OCI-LY7 (cell line): ENCODE measurements at regions not wholly inside any gene's neighbourhood (a gene's known extent, or its start where the extent isn't known, plus 50 kb on each side); places are given as distances from the start of the nearest gene placed in this dataset.

Source experiments
- BruUV-seq: library from RNA; stranded (reverse); fragments of 400-500 nt; replicated peaks from 2 replicates; lab custom pipeline; 2021; lab: Mats Ljungman, UMichigan
- CTCF ChIA-PET: fragments of 300-600 bp; sonication (Branson Sonifier 250); formaldehyde crosslinking; loops from one replicate; lab custom pipeline; 2022; ENCODE audit warnings: antibody characterized with exemption; ENCODE audit not compliant: unreplicated experiment; lab: Charles Lee
- POLR2A ChIA-PET: fragments of 300-600 bp; sonication (Branson Sonifier 250); formaldehyde crosslinking; loops from one replicate; lab custom pipeline; 2022; ENCODE audit warnings: antibody characterized with exemption; lab: Charles Lee
- DNase-seq: peaks from one replicate; pipeline ENCODE4 v3.0.0-alpha.2; 2015; ENCODE audit warnings: low spot score
- H2AFZ ChIP-seq: fragments of 200-600 bp; sonication (generic), shearing (Covaris generic); 2 replicates; pipeline ENCODE4 v1.6.1; 2014; ENCODE audit warnings: mild to moderate bottlenecking, antibody characterized with exemption, low read length, moderate library complexity
- H3K27ac ChIP-seq: fragments of 200-600 bp; sonication (generic); 2 replicates; pipeline ENCODE4 v1.5.1; 2014; ENCODE audit warnings: mixed run types, low read depth, mild to moderate bottlenecking, moderate library complexity, low read length, inconsistent platforms; ENCODE audit not compliant: poor library complexity, severe bottlenecking
- H3K36me3 ChIP-seq: fragments of 200-600 bp; sonication (generic); 2 replicates; pipeline ENCODE4 v1.6.1; 2014; ENCODE audit warnings: mild to moderate bottlenecking, antibody characterized with exemption, low read length, moderate library complexity, mixed read lengths; ENCODE audit not compliant: insufficient read depth
- H3K4me1 ChIP-seq: fragments of 200-600 bp; sonication (generic); 2 replicates; pipeline ENCODE4 v1.5.1; 2014; ENCODE audit warnings: mild to moderate bottlenecking, low read length; ENCODE audit not compliant: insufficient read depth, poor library complexity, severe bottlenecking
- H3K4me2 ChIP-seq: fragments of 200-600 bp; sonication (generic); 2 replicates; pipeline ENCODE4 v1.6.1; 2014; ENCODE audit warnings: mild to moderate bottlenecking, low read length
- H3K4me3 ChIP-seq: fragments of 200-600 bp; sonication (generic); 2 replicates; pipeline ENCODE4 v1.5.1; 2014; ENCODE audit warnings: mild to moderate bottlenecking, low read depth, low read length; ENCODE audit not compliant: poor library complexity, severe bottlenecking
- H3K79me2 ChIP-seq: fragments of 200-600 bp; sonication (generic); 2 replicates; pipeline ENCODE4 v1.6.1; 2016; ENCODE audit warnings: low read depth, mild to moderate bottlenecking, low read length, moderate library complexity, mixed read lengths; ENCODE audit not compliant: insufficient read depth
- H3K9me2 ChIP-seq: fragments of 200-600 bp; sonication (generic); 2 replicates; pipeline ENCODE4 v1.6.1; 2016; ENCODE audit warnings: mild to moderate bottlenecking, low read length, mixed read lengths; ENCODE audit not compliant: insufficient read depth
- H3K9me3 ChIP-seq: fragments of 200-600 bp; sonication (generic); 2 replicates; pipeline ENCODE4 v1.6.1; 2014; ENCODE audit warnings: mild to moderate bottlenecking, mixed run types, low read length, mixed read lengths
- H4K20me1 ChIP-seq: fragments of 200-600 bp; sonication (generic); 2 replicates; pipeline ENCODE4 v1.6.1; 2014; ENCODE audit warnings: mild to moderate bottlenecking, antibody characterized with exemption, low read length, moderate library complexity, mixed read lengths; ENCODE audit not compliant: insufficient read depth
- EZH2phosphoT487 ChIP-seq: fragments of 200-600 bp; sonication (generic); IDR thresholded peaks from 2 replicates; pipeline ENCODE4 v1.6.1; 2018; ENCODE audit warnings: low read depth, borderline replicate concordance, mild to moderate bottlenecking, mixed run types, antibody characterized with exemption, low read length, moderate library complexity, mixed read lengths
- intact Hi-C: fragments of 100-400 bp; cut with micrococcal nuclease; formaldehyde crosslinking; loops from one replicate; pipeline ENCODE4 v1.10.0; 2022; ENCODE audit not compliant: unreplicated experiment
- TF ChIP-seq, protein P1 (sequence below): fragments of 200-600 bp; sonication (generic); conservative IDR thresholded peaks from 2 replicates; pipeline ENCODE4 v1.5.1; 2014; ENCODE audit warnings: mild to moderate bottlenecking, antibody characterized with exemption, low read length, moderate library complexity, mixed read lengths

DNA sequence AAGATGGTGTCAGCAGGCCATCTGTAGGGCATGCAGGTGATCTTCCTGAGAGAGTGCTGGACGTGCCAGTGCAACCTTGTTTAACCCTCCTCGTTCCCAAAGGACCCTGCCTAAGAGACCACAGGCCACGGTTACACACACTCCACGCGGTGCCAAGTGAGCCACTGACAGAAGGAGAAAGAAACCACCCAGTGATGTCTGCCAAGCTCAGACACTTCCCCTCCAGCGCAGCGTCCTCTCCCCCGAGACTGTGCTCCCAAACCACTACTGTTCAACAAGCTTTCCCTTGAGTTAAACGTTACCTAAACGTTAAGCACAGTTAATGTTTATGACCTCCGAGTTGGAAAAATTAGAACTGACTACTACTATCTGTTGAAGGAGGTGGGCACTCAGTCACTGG lies 119.1 kb upstream of the NCK2 start:
- Histone ChIP-seq H3K4me1 (no peaks in the 10 kb centered on the region), H3K4me3 (no peak overlapping the region), H2AFZ (no peak overlapping the region), H3K36me3 (no peaks in the 10 kb centered on the region), H3K79me2 (no peaks in the 10 kb centered on the region), H4K20me1 (no peaks in the 10 kb centered on the region), H3K4me2 (no peak overlapping the region), H3K9me2 (no peaks in the 10 kb centered on the region), H3K9me3 (no peaks in the 10 kb centered on the region), H3K27ac (no peak overlapping the region)
- TF ChIP-seq, protein P1, sequence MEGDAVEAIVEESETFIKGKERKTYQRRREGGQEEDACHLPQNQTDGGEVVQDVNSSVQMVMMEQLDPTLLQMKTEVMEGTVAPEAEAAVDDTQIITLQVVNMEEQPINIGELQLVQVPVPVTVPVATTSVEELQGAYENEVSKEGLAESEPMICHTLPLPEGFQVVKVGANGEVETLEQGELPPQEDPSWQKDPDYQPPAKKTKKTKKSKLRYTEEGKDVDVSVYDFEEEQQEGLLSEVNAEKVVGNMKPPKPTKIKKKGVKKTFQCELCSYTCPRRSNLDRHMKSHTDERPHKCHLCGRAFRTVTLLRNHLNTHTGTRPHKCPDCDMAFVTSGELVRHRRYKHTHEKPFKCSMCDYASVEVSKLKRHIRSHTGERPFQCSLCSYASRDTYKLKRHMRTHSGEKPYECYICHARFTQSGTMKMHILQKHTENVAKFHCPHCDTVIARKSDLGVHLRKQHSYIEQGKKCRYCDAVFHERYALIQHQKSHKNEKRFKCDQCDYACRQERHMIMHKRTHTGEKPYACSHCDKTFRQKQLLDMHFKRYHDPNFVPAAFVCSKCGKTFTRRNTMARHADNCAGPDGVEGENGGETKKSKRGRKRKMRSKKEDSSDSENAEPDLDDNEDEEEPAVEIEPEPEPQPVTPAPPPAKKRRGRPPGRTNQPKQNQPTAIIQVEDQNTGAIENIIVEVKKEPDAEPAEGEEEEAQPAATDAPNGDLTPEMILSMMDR: no peak
- BruUV-seq: no TSS peak
- intact Hi-C loops: no loop called here
- no peak for DNase-seq
- POLR2A ChIA-PET: interaction anchor here (0.6 kb wide), 1 partner anchor 292 kb away, joined by 3 read pairs; no protein-coding TSS in a partner anchor
- CTCF ChIA-PET: no interaction called here

DNA sequence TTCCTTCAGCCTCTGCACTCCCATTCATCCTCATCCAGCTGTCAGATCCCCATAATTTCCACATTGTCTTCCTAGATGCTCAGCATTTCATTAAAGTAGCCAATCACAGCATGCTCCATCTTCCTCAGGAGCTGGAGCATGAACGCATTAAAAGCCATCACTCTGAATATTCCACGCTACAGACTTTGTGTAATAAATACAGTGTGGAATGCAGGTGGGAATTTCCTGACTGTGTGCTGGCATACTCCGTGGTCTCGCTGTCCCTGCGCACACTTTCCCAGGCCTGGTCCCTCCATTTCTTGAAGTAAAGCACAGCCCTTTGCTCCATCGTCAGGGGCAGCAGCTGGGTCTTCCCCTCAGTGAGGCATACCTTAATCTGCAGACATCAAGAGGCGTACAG lies 123.7 kb upstream of the NCK2 start:
- H4K20me1 ChIP-seq: no peaks in the 10 kb centered on the region
- H3K4me3 ChIP-seq: no peak overlapping the region
- no peaks in the 10 kb centered on the region for H3K9me3 ChIP-seq
- intact Hi-C loops: no loop called here
- H3K4me2 ChIP-seq: no peak overlapping the region
- CTCF ChIA-PET: interaction anchor here (0.6 kb wide), 1 partner anchor 1518 kb away, joined by 3 read pairs; no protein-coding TSS in a partner anchor
- H3K27ac ChIP-seq: no peak overlapping the region
- no TSS peak for BruUV-seq
- POLR2A ChIA-PET: interaction anchor here (0.5 kb wide), 1 partner anchor 60 kb away, joined by 3 read pairs; no protein-coding TSS in a partner anchor
- H3K79me2 ChIP-seq: no peaks in the 10 kb centered on the region
- no peaks in the 10 kb centered on the region for H3K4me1 ChIP-seq
- no peak overlapping the region for H2AFZ ChIP-seq
- H3K9me2 ChIP-seq: no peaks in the 10 kb centered on the region
- no peak for DNase-seq
- no peak for TF ChIP-seq EZH2phosphoT487
- TF ChIP-seq, protein P1: no peak
- no peaks in the 10 kb centered on the region for H3K36me3 ChIP-seq

DNA sequence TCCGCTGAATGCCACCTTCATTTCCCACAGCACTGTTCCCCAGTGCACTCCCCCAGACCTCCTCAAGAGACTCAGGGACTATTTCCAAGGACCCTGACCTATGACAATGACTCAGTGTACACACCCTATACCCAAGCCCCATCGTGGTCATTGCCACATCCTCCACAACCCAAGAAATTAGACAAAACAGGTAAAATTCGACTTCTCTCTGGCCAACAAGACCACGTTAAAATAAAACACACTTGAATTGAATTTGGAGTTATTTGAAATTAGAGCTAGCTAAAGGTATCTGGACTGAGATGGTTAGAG lies 126.4 kb upstream of the NCK2 start:
- Histone ChIP-seq H4K20me1 (no peaks in the 10 kb centered on the region), H3K36me3 (no peaks in the 10 kb centered on the region), H3K4me3 (no peak overlapping the region), H3K9me3 (no peaks in the 10 kb centered on the region), H3K27ac (no peak overlapping the region), H3K4me2 (no peak overlapping the region), H3K9me2 (no peaks in the 10 kb centered on the region), H2AFZ (no peak overlapping the region), H3K79me2 (no peaks in the 10 kb centered on the region), H3K4me1 (no peaks in the 10 kb centered on the region)
- TF ChIP-seq, protein P1: no peak
- ChIA-PET POLR2A (no interaction called here), CTCF (no interaction called here)
- DNase-seq: no peak
- intact Hi-C loops: no loop called here
- no TSS peak for BruUV-seq
